A673 (cell line): ENCODE measurements at regions not wholly inside any gene's neighbourhood (a gene's known extent, or its start where the extent isn't known, plus 50 kb on each side); places are given as distances from the start of the nearest gene placed in this dataset.
"Not testable (repeated sequence)": the region's sequence is repeated elsewhere in the genome, so short reads cannot be mapped to it uniquely, and the experiment has no call there.

ENCODE experiments used
- BruUV-seq: library from RNA; stranded (reverse); fragments of 400-500 nt; replicated peaks from 2 replicates; lab custom pipeline; 2021; lab: Mats Ljungman, UMichigan
- CTCF ChIA-PET: fragments of 300-600 bp; sonication (Branson Sonifier 250); formaldehyde crosslinking; loops from one replicate; lab custom pipeline; 2022; ENCODE audit warnings: antibody characterized with exemption; lab: Charles Lee
- POLR2A ChIA-PET: fragments of 300-600 bp; sonication (Branson Sonifier 250); formaldehyde crosslinking; loops from one replicate; lab custom pipeline; 2022; ENCODE audit warnings: antibody characterized with exemption; ENCODE audit not compliant: low non-redundant PET; lab: Charles Lee
- DNase-seq: peaks from one replicate; pipeline ENCODE4 v3.0.0-alpha.2; 2015; ENCODE audit warnings: low spot score
- H3K27ac ChIP-seq: fragments of 200-600 bp; sonication (generic); 2 replicates; pipeline ENCODE4 v1.5.1; 2016; ENCODE audit warnings: mixed run types, low read depth, mild to moderate bottlenecking, mixed read lengths, antibody characterized with exemption, low read length; ENCODE audit not compliant: poor library complexity, severe bottlenecking
- H3K27me3 ChIP-seq: fragments of 200-600 bp; sonication (generic); replicated peaks from 2 replicates; pipeline ENCODE4 v1.6.1; 2017; ENCODE audit warnings: mixed run types, low read depth, mild to moderate bottlenecking, mixed read lengths, antibody characterized with exemption, low read length; ENCODE audit not compliant: insufficient read depth, poor library complexity
- H3K36me3 ChIP-seq: fragments of 200-600 bp; sonication (generic); 2 replicates; pipeline ENCODE4 v1.6.1; 2016; ENCODE audit warnings: mixed run types, mild to moderate bottlenecking, mixed read lengths, antibody characterized with exemption, low read length; ENCODE audit not compliant: insufficient read depth, poor library complexity, severe bottlenecking
- H3K4me1 ChIP-seq: fragments of 200-600 bp; sonication (generic); 2 replicates; pipeline ENCODE4 v1.6.1; 2017; ENCODE audit warnings: mixed run types, mild to moderate bottlenecking, mixed read lengths, antibody characterized with exemption, low read length; ENCODE audit not compliant: insufficient read depth, poor library complexity, severe bottlenecking
- H3K4me3 ChIP-seq: fragments of 200-600 bp; sonication (generic); 2 replicates; pipeline ENCODE4 v1.5.1; 2016; ENCODE audit warnings: low read depth, mixed run types, mild to moderate bottlenecking, mixed read lengths, low read length; ENCODE audit not compliant: poor library complexity, severe bottlenecking
- H3K9me3 ChIP-seq: fragments of 200-600 bp; sonication (generic); 2 replicates; pipeline ENCODE4 v1.6.1; 2016; ENCODE audit warnings: mixed run types, low read depth, mild to moderate bottlenecking, mixed read lengths, antibody characterized with exemption, low read length; ENCODE audit not compliant: poor library complexity, severe bottlenecking
- EZH2 ChIP-seq: fragments of 200-600 bp; sonication (generic); IDR thresholded peaks from 2 replicates; pipeline ENCODE4 v1.6.1; 2017; ENCODE audit warnings: borderline replicate concordance, low read depth, mild to moderate bottlenecking, mixed read lengths, antibody characterized with exemption, low read length; ENCODE audit not compliant: poor library complexity, severe bottlenecking
- intact Hi-C: fragments of 100-400 bp; cut with micrococcal nuclease; formaldehyde crosslinking; loops from one replicate; pipeline ENCODE4 v1.10.0; 2022; ENCODE audit not compliant: unreplicated experiment
- TF ChIP-seq, protein P1 (sequence below): fragments of 300-800, 200-600 bp; sonication (generic); conservative IDR thresholded peaks from 2 replicates; pipeline ENCODE4 v1.5.1; 2017; ENCODE audit warnings: low read depth, mild to moderate bottlenecking, antibody characterized with exemption, low read length, moderate library complexity, mixed read lengths

DNA sequence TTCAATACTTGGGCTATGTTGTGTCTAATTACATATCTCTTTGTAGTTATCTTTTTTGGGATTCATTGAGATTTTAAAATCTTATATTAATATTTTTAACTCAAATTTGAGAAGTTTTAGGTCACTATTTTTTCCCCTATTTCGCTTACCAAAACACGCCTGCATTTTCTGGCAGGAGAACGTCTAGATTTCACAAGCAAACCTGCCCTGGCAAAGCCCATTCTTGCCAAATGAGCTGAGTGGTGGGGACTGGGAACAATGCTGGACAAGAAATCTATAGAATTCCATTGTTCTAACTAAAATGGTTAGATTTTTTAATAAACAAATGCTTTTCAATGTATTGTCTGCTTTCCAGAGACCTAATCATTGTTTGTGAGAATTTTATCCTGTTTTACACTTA, 1283.7 kb upstream of the RAG2 start:
- POLR2A ChIA-PET = no interaction called here
- CTCF ChIA-PET = no interaction called here
- H3K27ac ChIP-seq = no peak overlapping the region
- no peak for DNase-seq
- BruUV-seq = no TSS peak
- no peaks in the 10 kb centered on the region for H3K27me3 ChIP-seq
- no peaks in the 10 kb centered on the region for H3K4me1 ChIP-seq
- no peaks in the 10 kb centered on the region for H3K36me3 ChIP-seq
- H3K9me3 ChIP-seq = no peaks in the 10 kb centered on the region
- TF ChIP-seq, protein P1, sequence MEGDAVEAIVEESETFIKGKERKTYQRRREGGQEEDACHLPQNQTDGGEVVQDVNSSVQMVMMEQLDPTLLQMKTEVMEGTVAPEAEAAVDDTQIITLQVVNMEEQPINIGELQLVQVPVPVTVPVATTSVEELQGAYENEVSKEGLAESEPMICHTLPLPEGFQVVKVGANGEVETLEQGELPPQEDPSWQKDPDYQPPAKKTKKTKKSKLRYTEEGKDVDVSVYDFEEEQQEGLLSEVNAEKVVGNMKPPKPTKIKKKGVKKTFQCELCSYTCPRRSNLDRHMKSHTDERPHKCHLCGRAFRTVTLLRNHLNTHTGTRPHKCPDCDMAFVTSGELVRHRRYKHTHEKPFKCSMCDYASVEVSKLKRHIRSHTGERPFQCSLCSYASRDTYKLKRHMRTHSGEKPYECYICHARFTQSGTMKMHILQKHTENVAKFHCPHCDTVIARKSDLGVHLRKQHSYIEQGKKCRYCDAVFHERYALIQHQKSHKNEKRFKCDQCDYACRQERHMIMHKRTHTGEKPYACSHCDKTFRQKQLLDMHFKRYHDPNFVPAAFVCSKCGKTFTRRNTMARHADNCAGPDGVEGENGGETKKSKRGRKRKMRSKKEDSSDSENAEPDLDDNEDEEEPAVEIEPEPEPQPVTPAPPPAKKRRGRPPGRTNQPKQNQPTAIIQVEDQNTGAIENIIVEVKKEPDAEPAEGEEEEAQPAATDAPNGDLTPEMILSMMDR = no peak
- TF ChIP-seq EZH2 = no peak
- intact Hi-C loops = no loop called here
- H3K4me3 ChIP-seq = no peak overlapping the region

DNA sequence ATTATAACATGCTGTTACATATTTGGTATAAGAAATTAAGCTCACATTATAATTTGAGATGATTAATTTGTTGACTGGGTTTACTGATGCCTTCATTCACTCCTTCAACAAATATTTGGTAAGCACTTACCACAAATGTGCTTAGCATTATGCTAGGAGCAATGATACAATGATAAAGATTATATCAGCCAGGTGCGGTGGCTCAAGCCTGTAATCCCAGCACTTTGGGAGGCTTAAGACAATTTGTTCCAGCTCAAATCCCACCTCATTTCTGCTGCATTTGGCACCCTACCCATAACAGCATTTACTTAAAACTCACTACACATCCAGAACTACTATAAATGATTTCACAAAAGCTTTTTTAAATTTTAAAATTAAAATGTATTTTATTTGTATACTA, 1263.6 kb upstream of the RAG2 start:
- intact Hi-C loops = no loop called here
- H3K4me3 ChIP-seq = no peak overlapping the region
- BruUV-seq = no TSS peak
- POLR2A ChIA-PET = no interaction called here
- H3K36me3 ChIP-seq = no peaks in the 10 kb centered on the region
- no peaks in the 10 kb centered on the region for H3K4me1 ChIP-seq
- no peaks in the 10 kb centered on the region for H3K27me3 ChIP-seq
- no peak for DNase-seq
- H3K9me3 ChIP-seq = no peaks in the 10 kb centered on the region
- CTCF ChIA-PET = no interaction called here
- TF ChIP-seq, protein P1 = no peak
- no peak for TF ChIP-seq EZH2
- H3K27ac ChIP-seq = no peak overlapping the region

DNA sequence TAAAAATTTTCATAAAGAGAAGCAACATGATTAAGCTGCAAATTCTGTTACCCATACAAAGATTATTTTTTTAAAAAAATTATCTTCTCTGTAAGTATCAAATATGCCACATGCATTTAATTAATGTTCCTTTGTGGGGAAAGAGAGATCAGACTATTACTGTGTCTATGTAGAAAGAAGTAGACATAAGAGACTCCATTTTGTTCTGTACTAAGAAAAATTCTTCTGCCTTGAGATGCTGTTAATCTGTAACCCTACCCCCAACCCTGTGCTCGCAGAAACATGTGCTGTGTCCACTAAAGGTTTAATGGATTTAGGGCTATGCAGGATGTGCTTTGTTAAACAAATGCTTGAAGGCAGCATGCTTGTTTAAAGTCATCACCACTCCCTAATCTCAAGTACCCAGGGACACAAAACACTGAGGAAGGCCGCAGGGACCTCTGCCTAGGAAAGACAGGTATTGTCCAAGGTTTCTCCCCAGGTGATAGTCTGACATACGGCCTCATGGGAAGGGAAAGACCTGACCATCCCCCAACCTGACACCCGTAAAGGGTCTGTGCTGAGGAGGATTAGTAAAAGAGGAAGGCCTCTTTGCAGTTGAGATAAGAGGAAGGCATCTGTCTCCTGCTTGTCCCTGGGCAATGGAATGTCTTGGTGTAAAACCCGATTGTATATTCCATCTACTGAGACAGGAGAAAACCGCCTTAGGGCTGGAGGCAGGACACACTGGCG, 1260.9 kb upstream of the RAG2 start:
- BruUV-seq, H3K4me1 ChIP-seq, H3K36me3 ChIP-seq, DNase-seq, H3K27me3 ChIP-seq, H3K9me3 ChIP-seq, POLR2A ChIA-PET, H3K4me3 ChIP-seq, intact Hi-C loops, H3K27ac ChIP-seq, CTCF ChIA-PET: not testable (repeated sequence)

DNA sequence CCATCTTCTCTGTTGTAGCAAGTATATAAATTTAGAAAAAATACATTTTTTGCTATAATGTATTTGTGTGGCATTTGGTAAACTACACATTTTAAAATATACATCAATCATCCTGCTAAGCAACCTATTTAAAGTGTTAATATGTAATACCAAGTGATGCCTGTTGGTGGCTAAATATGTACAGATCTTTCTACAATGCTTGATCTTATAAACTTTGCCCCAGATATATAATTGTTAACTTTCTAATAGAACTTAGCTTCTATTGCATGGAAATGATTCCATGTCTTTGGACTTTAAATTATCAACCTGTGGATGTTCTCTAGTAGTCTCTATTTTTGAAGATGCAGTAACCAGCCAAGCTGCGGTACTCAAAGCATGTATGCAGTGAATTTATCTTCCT, 1260.4 kb upstream of the RAG2 start:
- intact Hi-C loops = no loop called here
- Histone ChIP-seq H3K36me3 (no peaks in the 10 kb centered on the region), H3K4me1 (no peaks in the 10 kb centered on the region), H3K27ac (no peak overlapping the region), H3K9me3 (no peaks in the 10 kb centered on the region), H3K27me3 (no peaks in the 10 kb centered on the region), H3K4me3 (no peak overlapping the region)
- CTCF ChIA-PET = interaction anchor here (0.6 kb wide), 1 partner anchor 392 kb away, joined by 6 read pairs; no protein-coding TSS in a partner anchor
- BruUV-seq = no TSS peak
- DNase-seq = peak; percentile 33
- POLR2A ChIA-PET = no interaction called here
- TF ChIP-seq, protein P1 = peak; percentile 60
- TF ChIP-seq EZH2 = no peak
